Spleen (tissue), 7 donors: ENCODE measurements at regions not wholly inside any gene's neighbourhood (a gene's known extent, or its start where the extent isn't known, plus 50 kb on each side); places are given as distances from the start of the nearest gene placed in this dataset.

Experiments
- CTCF ChIP-seq, 11 experiments: fragments of 200-600 bp in 7 of 11; fragments of 450-650 bp in 4 of 11; sonication (generic) in 4 of 11; IDR thresholded peaks in 8 of 11; conservative IDR thresholded peaks in 3 of 11; 1 replicate in 7 of 11; 2 replicates in 4 of 11; pipeline versions ENCODE4 v1.4.0 to v1.8.0; 2016 to 2021; ENCODE audit warnings: antibody characterized with exemption in 11 of 11, inconsistent platforms in 4 of 11, mild to moderate bottlenecking in 1 of 11
- POLR2A ChIP-seq, 3 donors: fragments of 450-650 bp; IDR thresholded peaks; one replicate each; pipeline ENCODE4 v1.5.1; 2017; ENCODE audit warnings: antibody characterized with exemption in 3 of 3, mild to moderate bottlenecking in 1 of 3
- donor health status: DM: no; HTN: no; CAD: no; lungs with moderate emphysema.
- donor health status: DM: no; HTN: no; CAD: no.
- donor health status: DM: no; HTN: no; CAD: no.

- TF ChIP-seq CTCF (IDR thresholded peaks at IDR 0.05 in 8 of 11, conservative IDR thresholded peaks at IDR 0.05 in 3 of 11), result no peak
- TF ChIP-seq POLR2A (IDR thresholded peaks at IDR 0.05), result no peak
These were observed 848.2 kb upstream of the NRXN1 start for GRCh38 chr2:51880153-51880552.
